Activated T-cell treated with anti-CD3 and anti-CD28 coated beads, Interleukin-2, amount 50 U/mL, for 24 hours (primary cell): ENCODE measurements at regions not wholly inside any gene's neighbourhood (a gene's known extent, or its start where the extent isn't known, plus 50 kb on each side); places are given as distances from the start of the nearest gene placed in this dataset.

Source experiments
- DNase-seq: peaks from one replicate; pipeline ENCODE4 v3.0.0-alpha.2; 2020
- H3K27ac Mint-ChIP-seq: 2 replicates; pipeline ENCODE4 v1.8.0; 2020; ENCODE audit warnings: mild to moderate bottlenecking, mixed read lengths
- H3K27me3 Mint-ChIP-seq: 2 replicates; pipeline ENCODE4 v1.8.0; 2020; ENCODE audit warnings: mixed read lengths
- H3K36me3 Mint-ChIP-seq: 2 replicates; pipeline ENCODE4 v1.8.0; 2020; ENCODE audit warnings: low read depth, mixed read lengths
- H3K4me1 Mint-ChIP-seq: 2 replicates; pipeline ENCODE4 v1.8.0; 2020; ENCODE audit warnings: low read depth, mixed read lengths
- H3K4me3 Mint-ChIP-seq: 2 replicates; pipeline ENCODE4 v1.8.0; 2020; ENCODE audit warnings: mild to moderate bottlenecking, moderate library complexity, mixed read lengths
- H3K9me3 Mint-ChIP-seq: 2 replicates; pipeline ENCODE4 v1.8.0; 2020; ENCODE audit warnings: mixed read lengths

DNA sequence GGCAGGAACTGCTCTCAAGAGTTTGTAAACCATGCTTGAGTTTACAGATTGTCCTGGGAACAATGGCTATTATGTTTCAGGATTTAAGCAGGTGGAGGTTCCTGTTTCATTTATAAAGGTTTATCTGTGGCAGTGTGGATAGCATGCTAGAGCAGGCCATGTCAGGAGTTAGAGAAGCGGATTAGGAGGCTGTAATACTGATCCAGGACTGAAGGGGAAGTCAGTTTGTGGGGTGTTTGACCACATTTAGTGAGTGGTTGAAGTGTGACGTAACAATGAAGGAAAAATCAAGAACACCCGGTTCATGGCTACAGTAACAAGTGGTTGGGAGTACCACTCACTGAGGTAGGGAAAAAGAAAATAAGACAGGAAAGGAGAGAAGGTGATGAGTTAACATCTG lies 299.0 kb downstream of the TLR4 start:
- Mint-ChIP-seq H3K4me1 (no peaks in the 10 kb centered on the region), H3K27me3 (no peaks in the 10 kb centered on the region), H3K36me3 (no peaks in the 10 kb centered on the region), H3K4me3 (no peak overlapping the region), H3K9me3 (no peaks in the 10 kb centered on the region), H3K27ac (no peak overlapping the region)
- no peak for DNase-seq

DNA sequence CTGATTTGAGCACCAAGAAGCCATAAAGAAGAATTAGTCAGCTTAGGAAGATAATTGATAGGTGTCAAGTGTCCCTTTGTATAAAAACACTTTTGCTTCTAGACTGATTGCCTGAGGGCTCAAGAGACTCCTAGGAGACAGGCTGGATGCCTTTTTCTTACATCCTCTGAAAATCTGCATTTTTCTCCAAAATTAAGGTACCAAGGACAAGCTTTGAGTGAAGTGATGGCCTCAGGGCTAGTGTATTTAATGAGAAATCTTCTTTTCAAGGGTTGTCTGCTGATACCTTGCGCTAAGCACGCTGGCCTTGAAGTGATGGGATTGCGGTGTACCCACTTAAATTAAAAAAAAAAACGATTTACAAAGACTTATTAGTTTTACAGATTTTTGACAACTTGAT lies 304.0 kb downstream of the TLR4 start:
- Mint-ChIP-seq H3K4me3 (no peak overlapping the region), H3K27me3 (no peaks in the 10 kb centered on the region), H3K27ac (no peak overlapping the region), H3K4me1 (no peaks in the 10 kb centered on the region), H3K36me3 (no peaks in the 10 kb centered on the region), H3K9me3 (no peaks in the 10 kb centered on the region)
- no peak for DNase-seq

DNA sequence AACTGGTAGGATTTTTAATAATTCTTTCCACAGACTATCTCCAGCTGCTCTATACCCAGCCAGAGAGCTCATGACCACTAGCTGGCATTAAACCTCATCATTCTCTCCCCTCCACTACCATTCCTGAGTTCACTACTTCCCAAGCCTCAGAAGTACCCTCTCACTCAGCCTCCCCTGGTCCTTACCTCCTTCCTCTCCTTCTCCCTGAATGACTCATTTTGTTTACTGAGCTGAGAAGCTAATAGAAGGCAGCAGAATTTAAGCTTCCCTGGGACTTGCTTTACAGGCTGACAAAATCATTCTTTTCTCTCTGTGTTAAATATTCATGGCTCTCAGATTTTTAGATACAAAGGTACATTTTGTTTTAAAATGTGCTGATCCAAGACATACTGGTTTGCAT lies 305.4 kb downstream of the TLR4 start:
- Mint-ChIP-seq H3K9me3 (no peaks in the 10 kb centered on the region), H3K27me3 (no peaks in the 10 kb centered on the region), H3K4me3 (no peak overlapping the region), H3K27ac (no peak overlapping the region), H3K4me1 (no peaks in the 10 kb centered on the region), H3K36me3 (no peaks in the 10 kb centered on the region)
- DNase-seq = no peak

DNA sequence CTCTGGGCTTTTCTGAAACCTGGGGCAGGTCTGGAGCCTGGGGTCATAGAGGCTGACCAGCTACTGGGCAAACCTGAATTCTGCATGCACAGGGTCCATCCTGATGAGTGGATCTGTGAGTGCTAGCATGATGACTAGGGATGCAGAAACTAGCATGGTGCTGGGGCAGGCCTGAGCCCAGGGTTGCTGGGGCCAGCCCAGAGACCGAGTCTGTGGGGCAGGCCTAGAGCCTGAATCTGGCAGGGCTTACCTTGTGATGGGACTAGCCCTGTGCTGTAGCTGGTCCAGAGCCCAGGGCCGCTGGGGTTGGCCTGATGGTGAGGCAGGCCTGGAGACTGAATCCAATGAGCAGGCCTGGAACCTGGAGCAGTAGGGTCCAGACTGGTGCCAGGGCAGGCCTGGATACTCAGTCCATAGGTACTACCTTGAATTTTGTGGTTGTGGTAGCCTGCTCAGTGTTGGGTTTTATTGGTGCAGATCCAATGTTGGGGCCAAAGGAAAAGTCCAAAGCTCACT lies 313.5 kb downstream of the TLR4 start:
- no peaks in the 10 kb centered on the region for H3K4me1 Mint-ChIP-seq
- H3K9me3 Mint-ChIP-seq = peaks cover 2% of the 10 kb centered on the region
- H3K36me3 Mint-ChIP-seq = no peaks in the 10 kb centered on the region
- no peak for DNase-seq
- H3K27me3 Mint-ChIP-seq = no peaks in the 10 kb centered on the region
- H3K4me3 Mint-ChIP-seq = no peak overlapping the region
- no peak overlapping the region for H3K27ac Mint-ChIP-seq

DNA sequence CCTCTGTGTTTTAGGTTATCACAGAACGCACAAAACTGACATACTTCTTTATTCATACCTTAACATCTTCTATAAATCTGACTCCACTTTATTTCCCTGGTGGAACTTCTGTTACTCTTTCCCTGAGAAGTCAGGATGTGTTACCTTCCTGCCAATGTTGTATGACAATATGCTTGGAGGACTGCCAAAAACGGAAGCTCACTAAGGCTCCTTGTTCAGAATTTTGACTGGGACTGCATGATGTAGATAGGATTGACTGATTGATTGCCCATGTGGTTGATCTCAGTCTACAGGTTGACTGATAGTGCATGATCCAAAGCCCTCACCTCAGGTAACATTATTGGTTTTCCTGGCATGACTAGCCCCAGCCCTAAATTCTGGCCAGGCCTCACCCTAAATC lies 319.4 kb downstream of the TLR4 start:
- no peaks in the 10 kb centered on the region for H3K36me3 Mint-ChIP-seq
- H3K9me3 Mint-ChIP-seq = no peaks in the 10 kb centered on the region
- no peak overlapping the region for H3K4me3 Mint-ChIP-seq
- no peak overlapping the region for H3K27ac Mint-ChIP-seq
- no peaks in the 10 kb centered on the region for H3K4me1 Mint-ChIP-seq
- no peak for DNase-seq
- H3K27me3 Mint-ChIP-seq = no peaks in the 10 kb centered on the region

DNA sequence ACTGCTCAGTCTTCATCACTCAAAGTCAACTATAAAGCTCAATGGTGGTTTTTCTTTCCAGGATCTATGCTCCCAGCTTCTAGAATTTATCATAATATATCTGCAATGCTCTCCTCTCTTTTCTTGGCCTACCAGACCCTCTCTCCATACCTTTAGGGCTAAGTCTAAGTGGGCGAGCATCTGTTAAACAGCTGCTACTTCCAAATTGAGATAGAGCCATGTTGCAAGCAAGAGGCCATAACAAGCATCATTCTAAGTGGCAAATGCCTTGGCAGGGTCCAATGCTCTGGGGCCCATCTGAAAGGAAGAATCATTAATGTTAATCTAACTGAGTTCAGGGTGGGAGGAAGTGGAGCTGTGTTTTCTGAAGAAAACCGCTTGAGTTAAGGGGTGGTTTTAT lies 324.0 kb downstream of the TLR4 start:
- no peaks in the 10 kb centered on the region for H3K4me1 Mint-ChIP-seq
- peaks cover 2% of the 10 kb centered on the region for H3K27me3 Mint-ChIP-seq
- peaks cover 7% of the 10 kb centered on the region for H3K9me3 Mint-ChIP-seq
- no peak overlapping the region for H3K27ac Mint-ChIP-seq
- H3K4me3 Mint-ChIP-seq = no peak overlapping the region
- no peaks in the 10 kb centered on the region for H3K36me3 Mint-ChIP-seq
- DNase-seq = no peak

DNA sequence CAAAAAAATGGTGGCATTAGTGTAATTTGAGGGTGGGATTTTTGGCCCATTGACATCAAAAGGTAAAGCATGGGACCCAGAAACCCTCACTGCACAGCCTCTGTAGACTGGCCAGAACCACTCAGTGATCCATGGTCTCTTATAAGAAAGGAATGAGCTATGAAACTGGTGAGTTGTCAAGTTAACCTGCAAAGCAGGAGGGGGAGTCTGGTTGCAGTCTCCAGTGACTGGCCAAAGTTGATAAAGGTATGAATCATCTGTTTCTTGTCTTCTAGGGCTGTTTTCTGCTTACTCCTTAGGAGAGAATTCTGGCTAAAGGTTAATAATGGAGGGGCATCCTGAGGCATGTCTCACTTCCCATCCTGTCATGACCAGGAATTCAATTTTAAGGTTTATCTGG lies 325.2 kb downstream of the TLR4 start:
- Mint-ChIP-seq H3K4me1 (no peaks in the 10 kb centered on the region), H3K27me3 (peaks cover 5% of the 10 kb centered on the region), H3K27ac (no peak overlapping the region), H3K36me3 (no peaks in the 10 kb centered on the region), H3K9me3 (peaks cover 7% of the 10 kb centered on the region), H3K4me3 (no peak overlapping the region)
- no peak for DNase-seq

DNA sequence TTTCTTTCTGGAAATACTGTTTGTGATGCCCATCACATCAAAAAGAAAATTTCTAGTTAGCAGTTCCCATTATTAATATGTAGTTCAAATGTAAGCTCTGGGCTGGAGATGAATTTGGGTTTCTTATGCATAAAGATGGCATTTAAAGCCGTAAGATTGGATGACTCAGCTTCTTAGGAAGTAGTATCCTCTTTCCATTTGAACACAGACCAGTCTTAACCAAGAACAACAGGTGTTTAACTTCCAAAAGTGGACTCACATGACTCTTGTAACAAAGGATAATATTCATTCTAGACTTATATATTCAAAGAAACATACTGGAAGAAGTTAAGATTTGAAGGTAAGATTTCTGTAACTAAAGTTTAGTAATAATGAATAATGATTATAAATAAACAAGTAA lies 330.5 kb downstream of the TLR4 start:
- Mint-ChIP-seq H3K9me3 (peaks cover 7% of the 10 kb centered on the region), H3K27ac (no peak overlapping the region), H3K36me3 (no peaks in the 10 kb centered on the region), H3K27me3 (peaks cover 5% of the 10 kb centered on the region), H3K4me1 (no peaks in the 10 kb centered on the region), H3K4me3 (no peak overlapping the region)
- DNase-seq = no peak

DNA sequence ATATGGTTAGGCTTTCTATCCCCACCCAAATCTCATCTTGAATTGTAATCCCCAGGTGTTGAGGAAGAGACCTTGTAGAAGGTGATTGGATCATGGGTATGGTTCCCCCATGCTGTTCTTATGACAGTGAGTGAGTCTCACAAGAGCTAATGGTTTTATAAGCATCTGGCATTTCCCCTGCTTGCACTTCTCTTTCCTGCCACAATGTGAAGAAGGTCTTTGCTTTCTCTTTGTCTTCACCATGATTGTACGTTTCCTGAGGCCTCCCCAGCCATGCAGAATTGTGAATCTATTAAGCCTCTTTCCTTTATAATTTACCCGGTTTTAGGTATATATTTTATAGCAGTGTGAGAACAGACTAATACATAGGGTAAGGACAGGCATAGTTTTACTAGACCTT lies 334.5 kb downstream of the TLR4 start:
- Mint-ChIP-seq H3K36me3 (no peaks in the 10 kb centered on the region), H3K4me3 (no peak overlapping the region), H3K9me3 (no peaks in the 10 kb centered on the region), H3K4me1 (no peaks in the 10 kb centered on the region), H3K27ac (no peak overlapping the region), H3K27me3 (peaks cover 3% of the 10 kb centered on the region)
- no peak for DNase-seq

DNA sequence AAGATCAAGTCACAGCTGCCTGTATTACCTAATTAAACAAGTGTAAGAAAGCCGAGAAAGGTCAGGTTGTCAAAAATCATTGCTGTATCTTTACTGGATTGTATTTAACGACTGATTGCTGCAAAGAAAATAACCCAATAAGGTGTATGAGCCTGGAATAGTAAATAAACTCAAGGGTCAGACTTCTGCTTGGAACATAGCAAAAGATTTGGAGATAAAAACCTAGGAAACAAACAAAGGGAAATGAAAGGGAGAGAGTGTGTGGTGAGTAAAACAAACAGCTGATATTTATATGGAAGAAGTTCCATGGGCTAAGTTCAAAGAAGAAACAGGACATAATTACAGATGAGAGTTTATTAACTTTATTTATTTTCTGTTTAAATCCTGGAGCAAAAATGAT lies 354.0 kb downstream of the TLR4 start:
- Mint-ChIP-seq H3K36me3 (no peaks in the 10 kb centered on the region), H3K4me3 (no peak overlapping the region), H3K27ac (no peak overlapping the region), H3K27me3 (no peaks in the 10 kb centered on the region), H3K4me1 (no peaks in the 10 kb centered on the region), H3K9me3 (peaks cover 2% of the 10 kb centered on the region)
- DNase-seq = no peak

DNA sequence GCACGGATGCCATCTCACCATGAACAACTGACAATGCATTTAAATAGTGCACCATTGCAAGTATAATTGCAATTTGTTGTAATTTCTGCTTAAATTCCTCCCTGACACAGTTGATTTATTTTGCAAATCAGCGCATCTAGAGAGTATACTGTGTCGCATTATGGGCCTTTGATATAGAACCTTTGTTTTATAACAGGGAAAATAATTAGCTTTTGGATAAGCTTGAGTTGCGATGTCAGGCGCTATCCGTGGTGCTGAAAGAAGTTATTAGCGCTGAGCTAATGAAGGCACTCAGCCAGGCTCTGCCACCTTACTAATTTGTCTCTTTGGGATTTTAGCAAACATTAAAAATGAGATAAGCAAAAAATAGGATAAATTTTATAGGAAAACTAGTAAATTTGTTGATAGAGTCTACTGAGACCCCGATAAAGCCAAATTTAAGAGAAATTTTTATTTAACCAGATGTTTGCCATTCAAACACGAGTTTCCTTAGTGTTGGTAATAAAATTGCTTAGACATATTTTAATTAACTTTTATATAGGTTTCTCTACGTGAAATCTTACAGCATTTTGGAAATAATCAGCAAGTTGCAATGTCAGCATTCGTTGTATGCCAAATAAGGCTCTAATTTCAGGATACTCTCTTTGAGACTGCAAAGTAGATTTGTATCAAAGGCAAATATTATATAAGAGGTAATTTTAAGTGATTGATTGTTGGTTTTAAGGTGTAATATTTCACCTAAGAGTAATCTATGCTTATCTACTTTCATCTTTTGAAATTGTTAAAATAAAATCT lies 355.5 kb downstream of the TLR4 start:
- Mint-ChIP-seq H3K36me3 (no peaks in the 10 kb centered on the region), H3K27me3 (no peaks in the 10 kb centered on the region), H3K4me3 (no peak overlapping the region), H3K27ac (no peak overlapping the region), H3K9me3 (no peaks in the 10 kb centered on the region), H3K4me1 (no peaks in the 10 kb centered on the region)
- no peak for DNase-seq

DNA sequence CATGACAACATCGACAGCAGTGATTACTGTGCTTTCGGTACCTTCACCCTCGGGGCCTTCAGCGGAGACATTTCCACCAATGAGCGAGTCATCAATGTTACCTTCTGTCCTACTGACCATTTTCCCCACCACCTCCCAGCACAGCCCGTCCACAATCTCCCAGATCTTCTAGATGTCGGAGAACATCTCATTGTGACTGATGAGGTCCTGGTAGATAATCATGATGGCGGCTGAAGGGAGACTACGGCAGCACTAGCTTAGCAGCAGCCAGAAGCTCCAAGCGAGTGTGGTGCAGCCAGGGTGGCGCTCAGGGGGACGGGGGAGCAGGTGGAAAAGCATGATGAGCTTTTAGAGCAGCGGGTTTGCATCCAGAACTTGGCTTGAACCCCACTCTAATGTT lies 379.0 kb downstream of the TLR4 start:
- Mint-ChIP-seq H3K4me3 (no peak overlapping the region), H3K4me1 (no peaks in the 10 kb centered on the region)

DNA sequence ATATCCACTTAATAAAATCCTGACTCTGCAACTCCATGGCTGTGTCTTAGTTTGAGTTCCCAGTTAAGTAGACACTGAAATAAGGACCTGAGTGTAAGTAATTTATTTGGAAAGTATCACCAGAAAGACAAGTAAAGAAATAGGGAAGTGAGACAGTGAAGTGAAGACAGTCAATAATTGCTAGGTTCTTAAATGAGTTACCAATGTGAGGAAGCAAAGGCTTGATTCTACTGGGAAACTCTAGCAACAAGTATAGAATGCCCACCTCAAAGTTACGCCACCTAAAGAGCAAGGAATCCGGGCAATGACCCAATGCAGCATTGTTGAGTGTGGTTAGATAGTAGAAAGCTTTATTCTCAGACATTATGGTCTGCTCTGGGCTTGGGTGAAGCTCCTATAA lies 383.9 kb downstream of the TLR4 start:
- Mint-ChIP-seq H3K27ac (no peak overlapping the region), H3K4me3 (no peak overlapping the region), H3K9me3 (peaks cover 6% of the 10 kb centered on the region), H3K36me3 (no peaks in the 10 kb centered on the region), H3K27me3 (no peaks in the 10 kb centered on the region), H3K4me1 (no peaks in the 10 kb centered on the region)
- no peak for DNase-seq

More for the DNA sequence above, 379.0 kb downstream of the TLR4 start:
- peaks cover 3% of the 10 kb centered on the region for H3K9me3 Mint-ChIP-seq
- H3K27me3 Mint-ChIP-seq = no peaks in the 10 kb centered on the region
- no peak overlapping the region for H3K27ac Mint-ChIP-seq
- DNase-seq = no peak
- H3K36me3 Mint-ChIP-seq = no peaks in the 10 kb centered on the region

DNA sequence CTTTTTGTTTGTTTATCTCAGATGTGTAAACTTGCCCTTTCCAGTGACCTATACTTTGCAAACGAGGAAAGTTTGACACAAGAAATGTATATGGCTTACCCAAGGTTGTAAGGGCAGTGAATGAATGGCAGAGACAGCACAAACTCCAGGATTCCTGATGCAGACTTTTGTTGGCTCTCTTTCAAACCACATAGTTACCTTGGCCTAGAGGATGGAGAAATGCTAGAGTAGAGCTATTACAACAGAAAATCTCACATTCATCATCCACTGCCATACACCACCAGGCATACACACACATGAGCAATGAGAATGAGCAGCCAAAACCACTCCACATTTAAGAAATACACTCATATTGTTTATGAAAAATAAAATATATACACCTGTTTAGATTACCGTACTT lies 387.0 kb downstream of the TLR4 start:
- no peak for DNase-seq
- no peaks in the 10 kb centered on the region for H3K4me1 Mint-ChIP-seq
- no peaks in the 10 kb centered on the region for H3K36me3 Mint-ChIP-seq
- H3K27ac Mint-ChIP-seq = no peak overlapping the region
- H3K27me3 Mint-ChIP-seq = no peaks in the 10 kb centered on the region
- no peak overlapping the region for H3K4me3 Mint-ChIP-seq
- peaks cover 6% of the 10 kb centered on the region for H3K9me3 Mint-ChIP-seq

DNA sequence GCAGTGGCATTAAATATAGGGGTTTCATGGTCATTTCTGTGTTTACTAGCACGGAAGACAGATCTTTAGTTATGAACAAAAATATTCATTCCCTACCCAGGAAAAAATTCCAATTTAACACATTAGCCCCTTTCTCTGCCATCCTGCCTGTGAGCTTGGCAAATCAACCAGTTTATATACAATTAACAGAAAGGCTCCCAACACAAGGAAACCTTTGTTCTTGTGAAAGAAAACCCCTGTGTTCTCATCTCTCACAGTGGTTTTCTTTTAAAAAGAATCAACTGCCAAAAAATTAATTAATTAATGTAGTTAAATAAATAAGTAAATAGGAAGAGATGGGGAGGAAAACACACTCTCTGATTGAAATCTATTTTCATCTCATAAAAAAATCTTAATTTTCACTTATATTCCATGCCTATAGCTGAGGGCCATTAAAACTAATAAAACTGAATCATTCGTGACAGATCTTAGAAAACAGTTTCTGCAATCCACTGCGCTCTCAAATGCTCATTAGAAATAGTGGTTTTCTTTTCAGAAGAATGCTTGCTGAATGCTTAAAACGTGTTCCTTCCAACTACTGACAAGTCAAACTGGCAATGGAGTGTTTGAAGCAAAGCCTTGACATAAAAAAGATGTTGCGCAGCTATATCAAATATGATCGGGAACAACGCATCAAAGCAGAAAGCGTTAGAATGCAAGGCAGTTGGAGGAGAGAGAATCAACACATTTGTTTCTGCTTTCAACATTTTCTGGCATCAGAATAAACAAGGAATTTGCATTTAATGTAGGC lies 387.7 kb downstream of the TLR4 start:
- no peaks in the 10 kb centered on the region for H3K36me3 Mint-ChIP-seq
- H3K27ac Mint-ChIP-seq = no peak overlapping the region
- H3K9me3 Mint-ChIP-seq = peaks cover 6% of the 10 kb centered on the region
- no peak overlapping the region for H3K4me3 Mint-ChIP-seq
- no peak for DNase-seq
- H3K4me1 Mint-ChIP-seq = no peaks in the 10 kb centered on the region
- H3K27me3 Mint-ChIP-seq = no peaks in the 10 kb centered on the region
